K562 (cell line): ENCODE measurements at regions not wholly inside any gene's neighbourhood (a gene's known extent, or its start where the extent isn't known, plus 50 kb on each side); places are given as distances from the start of the nearest gene placed in this dataset.

Experiments used
- ATF7 ChIP-seq: fragments of 450-650 bp; IDR thresholded peaks from 2 replicates; pipeline ENCODE4 v1.7.1; 2014; ENCODE audit warnings: mild to moderate bottlenecking, moderate library complexity
- CAMTA2 ChIP-seq: fragments of 250-450 bp; sonication (Bioruptor Pico); conservative IDR thresholded peaks from 2 replicates; pipeline ENCODE4 v1.5.1; 2022
- CEBPG ChIP-seq, 3 experiments: fragments of 200-800 bp in 1 of 3; sonication (Bioruptor generic) in 1 of 3; sonication (generic) in 1 of 3; formaldehyde crosslinking in 1 of 3; IDR thresholded peaks in 2 of 3; conservative IDR thresholded peaks in 1 of 3; 2 replicates each; pipeline versions ENCODE4 v1.6.1 to v1.8.0; 2016 to 2022; ENCODE audit warnings: missing compliant biosample characterization in 2 of 3, missing genetic modification characterization in 2 of 3, mild to moderate bottlenecking in 1 of 3, missing genetic modification reagents in 1 of 3
- EZH2 ChIP-seq: IDR thresholded peaks from 2 replicates; pipeline ENCODE4 v1.6.1; 2012; ENCODE audit warnings: low read depth, mild to moderate bottlenecking, inconsistent platforms, low read length, borderline replicate concordance
- NBN ChIP-seq: fragments of 450-650 bp; IDR thresholded peaks from 2 replicates; pipeline ENCODE4 v1.6.1; 2016; ENCODE audit warnings: low read depth, mild to moderate bottlenecking
- NFE2 ChIP-seq: IDR thresholded peaks from 2 replicates; pipeline ENCODE4 v1.6.1; 2014; ENCODE audit warnings: antibody characterized with exemption, low read depth
- POLR2A ChIP-seq: fragments of 450-650 bp; conservative IDR thresholded peaks from 2 replicates; pipeline ENCODE4 v1.6.1; 2016
- SRSF3 ChIP-seq: fragments of 200-400 bp; formaldehyde crosslinking; IDR thresholded peaks from 2 replicates; pipeline ENCODE4 v1.6.1; 2016; ENCODE audit warnings: mild to moderate bottlenecking, low read length, moderate library complexity; ENCODE audit not compliant: insufficient read depth
- TRIM28 ChIP-seq: fragments of 450-650 bp; IDR thresholded peaks from 2 replicates; pipeline ENCODE4 v1.6.1; 2017
- ZFP36 ChIP-seq: fragments of 150-350 bp; IDR thresholded peaks from 2 replicates; pipeline ENCODE4 v1.6.1; 2018; ENCODE audit warnings: low read length, low read depth; ENCODE audit not compliant: partially characterized antibody
- ZNF316 ChIP-seq: fragments of 450-650 bp; IDR thresholded peaks from 2 replicates; pipeline ENCODE4 v1.6.1; 2016
- ZNF589 ChIP-seq: fragments of 200-800 bp; sonication (Bioruptor generic); IDR thresholded peaks from 2 replicates; pipeline ENCODE4 v1.6.1; 2016; ENCODE audit warnings: low read depth, missing genetic modification characterization, missing compliant biosample characterization
- ZNF696 ChIP-seq: fragments of 250-450 bp; sonication (Bioruptor Pico); conservative IDR thresholded peaks from 2 replicates; pipeline ENCODE4 v1.4.0; 2020; ENCODE audit warnings: mild to moderate bottlenecking, moderate library complexity
- TF ChIP-seq, protein P1 (sequence below): fragments of 250-450 bp; sonication (Bioruptor Pico); IDR thresholded peaks from 2 replicates; pipeline ENCODE4 v1.4.0; 2020
- TF ChIP-seq, protein P2 (sequence below): IDR thresholded peaks from 2 replicates; pipeline ENCODE4 v1.6.1; 2012; ENCODE audit warnings: low read depth, low read length, improper control_type of control experiment, borderline replicate concordance
- TF ChIP-seq, protein P3 (sequence below): fragments of 450-650 bp; conservative IDR thresholded peaks from 2 replicates; pipeline ENCODE4 v1.6.1; 2016; ENCODE audit warnings: missing genetic modification characterization, low read depth, mild to moderate bottlenecking, missing compliant biosample characterization, moderate library complexity
- TF ChIP-seq, protein P4 (sequence below): sonication (generic); formaldehyde crosslinking; IDR thresholded peaks from 2 replicates; pipeline ENCODE4 v1.8.0; 2022; ENCODE audit warnings: mild to moderate bottlenecking, missing genetic modification reagents, borderline replicate concordance

DNA sequence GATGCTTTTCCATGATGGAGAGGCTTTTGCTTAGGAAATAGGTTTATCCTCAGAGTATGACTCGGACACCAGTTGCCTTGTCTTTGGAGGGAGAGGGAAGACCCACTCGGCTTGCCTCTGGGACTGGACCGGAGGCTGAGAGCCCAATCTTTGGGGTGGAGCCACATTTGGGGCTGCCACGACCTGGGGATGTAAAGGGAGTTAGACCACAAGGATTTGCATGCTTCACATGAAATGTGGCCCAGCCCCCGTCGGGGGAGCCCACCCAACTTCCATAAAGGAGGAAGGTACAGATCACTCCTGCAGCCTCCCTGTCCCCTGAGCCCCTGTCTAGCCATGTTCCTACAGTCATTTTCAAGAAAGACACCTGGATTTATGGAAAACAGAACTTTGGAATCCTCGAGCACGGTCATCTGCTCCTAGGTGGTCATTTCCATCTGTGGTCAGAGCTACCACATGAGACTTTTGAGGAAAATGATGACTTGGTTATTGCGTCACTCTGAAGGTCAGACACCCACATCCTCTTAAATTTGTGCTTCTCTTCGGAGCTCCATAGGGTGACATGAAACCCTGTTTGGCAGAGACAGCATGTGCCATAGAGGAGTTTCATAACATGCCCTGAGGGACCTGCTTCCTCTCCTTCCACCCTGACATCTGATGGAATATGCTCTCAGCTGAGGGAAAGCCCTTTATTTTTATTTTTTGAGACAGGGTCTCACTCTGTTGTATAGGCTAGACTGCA is 99.4 kb upstream of the SLC45A1 start (continued):
- TF ChIP-seq, protein P1, sequence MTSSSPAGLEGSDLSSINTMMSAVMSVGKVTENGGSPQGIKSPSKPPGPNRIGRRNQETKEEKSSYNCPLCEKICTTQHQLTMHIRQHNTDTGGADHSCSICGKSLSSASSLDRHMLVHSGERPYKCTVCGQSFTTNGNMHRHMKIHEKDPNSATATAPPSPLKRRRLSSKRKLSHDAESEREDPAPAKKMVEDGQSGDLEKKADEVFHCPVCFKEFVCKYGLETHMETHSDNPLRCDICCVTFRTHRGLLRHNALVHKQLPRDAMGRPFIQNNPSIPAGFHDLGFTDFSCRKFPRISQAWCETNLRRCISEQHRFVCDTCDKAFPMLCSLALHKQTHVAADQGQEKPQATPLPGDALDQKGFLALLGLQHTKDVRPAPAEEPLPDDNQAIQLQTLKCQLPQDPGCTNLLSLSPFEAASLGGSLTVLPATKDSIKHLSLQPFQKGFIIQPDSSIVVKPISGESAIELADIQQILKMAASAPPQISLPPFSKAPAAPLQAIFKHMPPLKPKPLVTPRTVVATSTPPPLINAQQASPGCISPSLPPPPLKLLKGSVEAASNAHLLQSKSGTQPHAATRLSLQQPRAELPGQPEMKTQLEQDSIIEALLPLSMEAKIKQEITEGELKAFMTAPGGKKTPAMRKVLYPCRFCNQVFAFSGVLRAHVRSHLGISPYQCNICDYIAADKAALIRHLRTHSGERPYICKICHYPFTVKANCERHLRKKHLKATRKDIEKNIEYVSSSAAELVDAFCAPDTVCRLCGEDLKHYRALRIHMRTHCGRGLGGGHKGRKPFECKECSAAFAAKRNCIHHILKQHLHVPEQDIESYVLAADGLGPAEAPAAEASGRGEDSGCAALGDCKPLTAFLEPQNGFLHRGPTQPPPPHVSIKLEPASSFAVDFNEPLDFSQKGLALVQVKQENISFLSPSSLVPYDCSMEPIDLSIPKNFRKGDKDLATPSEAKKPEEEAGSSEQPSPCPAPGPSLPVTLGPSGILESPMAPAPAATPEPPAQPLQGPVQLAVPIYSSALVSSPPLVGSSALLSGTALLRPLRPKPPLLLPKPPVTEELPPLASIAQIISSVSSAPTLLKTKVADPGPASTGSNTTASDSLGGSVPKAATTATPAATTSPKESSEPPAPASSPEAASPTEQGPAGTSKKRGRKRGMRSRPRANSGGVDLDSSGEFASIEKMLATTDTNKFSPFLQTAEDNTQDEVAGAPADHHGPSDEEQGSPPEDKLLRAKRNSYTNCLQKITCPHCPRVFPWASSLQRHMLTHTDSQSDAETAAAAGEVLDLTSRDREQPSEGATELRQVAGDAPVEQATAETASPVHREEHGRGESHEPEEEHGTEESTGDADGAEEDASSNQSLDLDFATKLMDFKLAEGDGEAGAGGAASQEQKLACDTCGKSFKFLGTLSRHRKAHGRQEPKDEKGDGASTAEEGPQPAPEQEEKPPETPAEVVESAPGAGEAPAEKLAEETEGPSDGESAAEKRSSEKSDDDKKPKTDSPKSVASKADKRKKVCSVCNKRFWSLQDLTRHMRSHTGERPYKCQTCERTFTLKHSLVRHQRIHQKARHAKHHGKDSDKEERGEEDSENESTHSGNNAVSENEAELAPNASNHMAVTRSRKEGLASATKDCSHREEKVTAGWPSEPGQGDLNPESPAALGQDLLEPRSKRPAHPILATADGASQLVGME (CRISPR knock-in tag): peak; percentile 64; the same call in 1 of the 2 replicates
- peak; percentile 77 for TF ChIP-seq ATF7
- TF ChIP-seq ZNF589 (CRISPR knock-in tag): peak; percentile 63
- TF ChIP-seq CAMTA2 (CRISPR knock-in tag): no peak
- TF ChIP-seq EZH2: no peak
- TF ChIP-seq, protein P2, sequence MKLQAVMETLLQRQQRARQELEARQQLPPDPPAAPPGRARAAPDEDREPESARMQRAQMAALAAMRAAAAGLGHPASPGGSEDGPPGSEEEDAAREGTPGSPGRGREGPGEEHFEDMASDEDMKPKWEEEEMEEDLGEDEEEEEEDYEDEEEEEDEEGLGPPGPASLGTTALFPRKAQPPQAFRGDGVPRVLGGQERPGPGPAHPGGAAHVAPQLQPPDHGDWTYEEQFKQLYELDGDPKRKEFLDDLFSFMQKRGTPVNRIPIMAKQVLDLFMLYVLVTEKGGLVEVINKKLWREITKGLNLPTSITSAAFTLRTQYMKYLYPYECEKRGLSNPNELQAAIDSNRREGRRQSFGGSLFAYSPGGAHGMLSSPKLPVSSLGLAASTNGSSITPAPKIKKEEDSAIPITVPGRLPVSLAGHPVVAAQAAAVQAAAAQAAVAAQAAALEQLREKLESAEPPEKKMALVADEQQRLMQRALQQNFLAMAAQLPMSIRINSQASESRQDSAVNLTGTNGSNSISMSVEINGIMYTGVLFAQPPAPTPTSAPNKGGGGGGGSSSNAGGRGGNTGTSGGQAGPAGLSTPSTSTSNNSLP: no peak
- no peak for TF ChIP-seq NFE2
- TF ChIP-seq, protein P3, sequence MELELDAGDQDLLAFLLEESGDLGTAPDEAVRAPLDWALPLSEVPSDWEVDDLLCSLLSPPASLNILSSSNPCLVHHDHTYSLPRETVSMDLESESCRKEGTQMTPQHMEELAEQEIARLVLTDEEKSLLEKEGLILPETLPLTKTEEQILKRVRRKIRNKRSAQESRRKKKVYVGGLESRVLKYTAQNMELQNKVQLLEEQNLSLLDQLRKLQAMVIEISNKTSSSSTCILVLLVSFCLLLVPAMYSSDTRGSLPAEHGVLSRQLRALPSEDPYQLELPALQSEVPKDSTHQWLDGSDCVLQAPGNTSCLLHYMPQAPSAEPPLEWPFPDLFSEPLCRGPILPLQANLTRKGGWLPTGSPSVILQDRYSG (tag): no peak
- no peak for TF ChIP-seq SRSF3
- peak; percentile 82 for TF ChIP-seq CEBPG (CRISPR knock-in tag; IDR thresholded peaks at IDR 0.05)
- TF ChIP-seq CEBPG (tag; conservative IDR thresholded peaks at IDR 0.05 in 1 of 2, IDR thresholded peaks at IDR 0.05 in 1 of 2): peak; percentile 96 to 99
- no peak for TF ChIP-seq ZFP36
- no peak for TF ChIP-seq NBN
- TF ChIP-seq ZNF316: 0 out of 2 replicates have a peak, but pooled peaks have one; percentile 8
- TF ChIP-seq ZNF696 (CRISPR knock-in tag): no peak
- no peak for TF ChIP-seq TRIM28
- no peak for TF ChIP-seq POLR2A
- TF ChIP-seq, protein P4, sequence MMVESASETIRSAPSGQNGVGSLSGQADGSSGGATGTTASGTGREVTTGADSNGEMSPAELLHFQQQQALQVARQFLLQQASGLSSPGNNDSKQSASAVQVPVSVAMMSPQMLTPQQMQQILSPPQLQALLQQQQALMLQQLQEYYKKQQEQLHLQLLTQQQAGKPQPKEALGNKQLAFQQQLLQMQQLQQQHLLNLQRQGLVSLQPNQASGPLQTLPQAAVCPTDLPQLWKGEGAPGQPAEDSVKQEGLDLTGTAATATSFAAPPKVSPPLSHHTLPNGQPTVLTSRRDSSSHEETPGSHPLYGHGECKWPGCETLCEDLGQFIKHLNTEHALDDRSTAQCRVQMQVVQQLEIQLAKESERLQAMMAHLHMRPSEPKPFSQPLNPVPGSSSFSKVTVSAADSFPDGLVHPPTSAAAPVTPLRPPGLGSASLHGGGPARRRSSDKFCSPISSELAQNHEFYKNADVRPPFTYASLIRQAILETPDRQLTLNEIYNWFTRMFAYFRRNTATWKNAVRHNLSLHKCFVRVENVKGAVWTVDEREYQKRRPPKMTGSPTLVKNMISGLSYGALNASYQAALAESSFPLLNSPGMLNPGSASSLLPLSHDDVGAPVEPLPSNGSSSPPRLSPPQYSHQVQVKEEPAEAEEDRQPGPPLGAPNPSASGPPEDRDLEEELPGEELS (CRISPR knock-in tag): no peak
